G401 (cell line): ENCODE measurements at regions not wholly inside any gene's neighbourhood (a gene's known extent, or its start where the extent isn't known, plus 50 kb on each side); places are given as distances from the start of the nearest gene placed in this dataset.
A peak's percentile ranks its signal among the peaks of the same experiment; 100 is the strongest.
"Not testable (repeated sequence)": the region's sequence is repeated elsewhere in the genome, so short reads cannot be mapped to it uniquely, and the experiment has no call there.

Experiments used
- DNase-seq: peaks from one replicate; pipeline ENCODE4 v3.0.0-alpha.2; 2015; ENCODE audit warnings: low spot score
- in situ Hi-C: cut with HindIII; loops from 2 replicates; pipeline ENCODE4 v1.10.0; 2016; ENCODE audit warnings: low sequenced_read_pairs, mixed read lengths

DNA sequence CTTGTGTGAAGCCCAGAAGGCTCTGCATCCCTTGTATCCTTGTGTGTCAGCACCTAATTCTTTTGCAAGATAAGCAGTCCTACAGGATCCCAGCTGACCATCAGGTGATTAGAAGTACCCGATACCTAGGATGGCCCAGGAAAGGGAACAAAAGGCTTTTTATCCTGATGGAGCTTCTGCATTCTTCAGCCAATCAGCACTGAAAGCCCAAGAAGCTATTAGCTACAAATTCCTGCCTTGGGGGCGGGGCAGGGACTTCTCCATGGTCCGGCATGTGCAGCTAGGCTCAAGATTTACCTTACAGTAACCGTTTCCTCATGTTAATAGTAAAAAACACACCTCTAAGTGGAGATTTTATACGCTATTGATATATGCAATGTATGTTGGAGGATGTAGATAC is 264.6 kb upstream of the THUMPD2 start:
- no peak for DNase-seq
- in situ Hi-C loops: no loop called here

DNA sequence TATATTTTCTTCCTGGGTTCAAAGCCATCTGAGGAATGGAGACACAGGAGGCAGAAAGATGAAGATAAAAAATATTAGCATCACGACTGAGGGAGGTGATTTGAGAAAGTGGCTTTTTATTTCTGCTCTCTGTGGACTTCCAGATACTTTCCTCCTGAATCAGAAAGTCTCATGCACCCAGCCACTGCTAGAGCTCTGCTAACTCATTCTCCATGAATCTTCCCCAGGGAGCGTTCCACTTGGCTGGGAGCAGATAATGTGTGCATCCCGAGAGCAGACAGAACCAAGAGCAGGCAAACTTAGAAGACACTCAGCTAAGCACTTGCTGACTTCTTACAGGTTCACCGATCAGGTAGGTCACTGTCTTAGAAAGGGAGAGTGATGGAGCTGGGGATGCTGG is 264.1 kb upstream of the THUMPD2 start:
- in situ Hi-C loops: no loop called here
- DNase-seq: no peak

DNA sequence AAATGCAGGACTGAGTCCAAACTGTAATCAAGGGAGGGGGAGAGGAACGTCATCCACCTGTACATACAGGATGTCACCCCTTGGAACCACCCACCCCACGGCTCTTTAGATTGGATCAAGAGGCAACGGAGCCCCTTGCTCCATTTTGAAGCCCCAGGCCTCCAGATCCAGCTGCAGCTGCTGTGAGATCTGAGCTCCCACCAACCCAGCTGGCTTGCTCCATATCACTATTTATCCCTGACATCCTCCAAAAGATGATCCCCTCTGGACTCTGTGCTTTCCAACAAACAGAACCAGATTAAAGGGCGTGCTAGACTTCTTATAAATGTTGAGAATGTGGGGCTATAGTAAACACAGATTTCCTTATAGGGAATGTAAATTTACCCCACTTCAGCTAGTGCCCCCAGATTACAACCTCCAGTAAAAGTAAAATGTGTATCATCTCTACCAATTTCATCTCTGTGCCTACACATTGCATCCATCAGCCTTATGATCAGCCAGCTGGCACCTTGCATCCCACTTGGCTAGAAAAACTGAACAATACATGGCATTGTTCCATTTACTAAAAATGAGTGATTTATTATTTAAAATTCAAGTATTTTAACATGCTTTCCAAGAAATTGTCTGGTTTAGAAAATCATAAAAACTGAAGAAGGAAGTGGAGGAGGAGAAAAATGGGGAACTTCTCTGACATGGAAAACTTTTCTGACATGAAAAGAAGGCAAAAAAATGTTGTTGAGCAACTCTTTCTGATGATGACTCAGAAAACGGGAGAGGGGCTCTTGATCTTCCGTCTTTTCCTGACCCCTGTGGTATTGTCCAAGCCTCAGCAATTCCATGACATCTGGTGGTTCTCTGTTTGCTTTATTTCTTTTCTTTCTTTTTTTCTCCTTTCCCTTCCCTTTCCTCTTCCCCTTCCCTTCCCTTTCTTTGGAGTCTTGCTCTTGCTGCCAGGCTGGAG is 262.6 kb upstream of the THUMPD2 start:
- no peak for DNase-seq
- in situ Hi-C loops: no loop called here

DNA sequence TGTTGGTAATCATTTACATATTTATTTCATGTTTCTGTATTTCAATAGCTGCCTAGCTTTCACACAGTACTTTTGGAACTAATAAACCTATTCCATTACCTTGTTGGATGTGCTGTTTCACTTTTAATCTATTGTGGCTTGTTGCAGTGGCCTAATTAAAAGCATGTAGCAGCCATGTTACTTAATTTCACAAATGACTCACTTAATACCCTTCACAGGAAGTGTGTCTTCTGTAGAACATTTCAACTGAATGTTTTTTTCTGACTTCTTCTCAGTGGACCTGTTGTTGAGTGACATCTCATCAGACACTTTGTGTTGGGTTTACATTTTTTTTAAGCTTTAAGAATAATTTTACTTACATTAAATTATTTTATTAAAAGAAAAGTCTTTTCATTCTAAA is 260.5 kb upstream of the THUMPD2 start:
- in situ Hi-C loops: no loop called here
- no peak for DNase-seq

DNA sequence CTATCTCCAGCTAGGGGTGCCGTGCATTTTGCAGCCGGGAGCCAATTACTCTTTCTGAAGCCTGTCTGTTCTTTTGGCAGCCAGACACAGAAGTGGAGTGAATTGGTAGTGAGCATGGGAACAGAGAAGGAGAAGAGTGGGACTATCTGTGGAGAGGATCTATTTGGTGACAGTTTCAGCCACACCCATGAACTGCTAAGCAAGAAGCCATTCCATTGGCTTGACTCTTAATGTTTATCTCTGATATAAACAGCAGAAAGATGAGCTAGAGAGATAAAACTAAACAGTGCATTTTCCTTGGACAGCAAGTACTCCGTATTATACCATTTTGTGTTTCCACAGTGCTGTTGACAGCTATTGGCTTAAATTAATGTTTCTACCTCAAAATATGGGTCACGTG is 259.6 kb upstream of the THUMPD2 start:
- in situ Hi-C loops: no loop called here
- no peak for DNase-seq

DNA sequence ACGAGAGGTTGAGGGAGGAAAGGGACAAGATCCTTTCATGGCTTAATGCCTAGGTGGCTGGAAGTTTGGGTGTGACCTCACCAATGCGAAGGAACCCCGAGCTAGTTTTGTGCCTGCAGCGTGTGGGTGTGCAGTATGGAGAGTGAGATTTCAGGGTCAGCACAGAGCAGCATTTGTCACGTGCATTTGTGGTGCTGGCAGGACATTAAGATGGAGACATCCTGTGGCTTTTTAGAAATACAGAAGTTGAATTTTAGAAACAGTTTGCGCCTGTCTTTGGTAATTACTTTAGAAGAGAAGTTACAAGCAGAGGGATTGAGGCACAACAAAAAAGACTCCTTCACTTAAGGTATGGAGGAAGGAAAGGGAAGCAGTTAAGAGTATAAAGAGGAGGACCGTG is 258.2 kb upstream of the THUMPD2 start:
- DNase-seq: no peak
- in situ Hi-C loops: no loop called here

DNA sequence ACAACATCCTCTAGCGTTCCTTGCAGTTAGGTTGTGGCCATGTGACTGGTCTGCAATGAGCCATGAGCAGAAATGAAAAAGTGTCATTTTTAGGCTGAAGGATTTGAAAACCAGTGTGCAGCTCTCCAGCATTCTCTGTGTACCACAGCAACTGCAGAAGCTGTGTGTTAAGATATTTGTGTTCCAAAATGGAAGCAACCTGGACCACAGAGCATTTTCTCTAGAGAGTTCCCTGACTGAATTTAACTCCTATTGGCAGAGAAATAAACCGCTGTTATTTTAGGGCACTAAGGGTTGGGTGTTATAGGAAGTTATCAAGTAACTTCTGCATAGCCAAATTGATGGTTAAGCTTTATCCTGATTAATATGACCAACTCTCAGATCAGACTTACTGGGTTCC is 257.2 kb upstream of the THUMPD2 start:
- in situ Hi-C loops: no loop called here
- no peak for DNase-seq

DNA sequence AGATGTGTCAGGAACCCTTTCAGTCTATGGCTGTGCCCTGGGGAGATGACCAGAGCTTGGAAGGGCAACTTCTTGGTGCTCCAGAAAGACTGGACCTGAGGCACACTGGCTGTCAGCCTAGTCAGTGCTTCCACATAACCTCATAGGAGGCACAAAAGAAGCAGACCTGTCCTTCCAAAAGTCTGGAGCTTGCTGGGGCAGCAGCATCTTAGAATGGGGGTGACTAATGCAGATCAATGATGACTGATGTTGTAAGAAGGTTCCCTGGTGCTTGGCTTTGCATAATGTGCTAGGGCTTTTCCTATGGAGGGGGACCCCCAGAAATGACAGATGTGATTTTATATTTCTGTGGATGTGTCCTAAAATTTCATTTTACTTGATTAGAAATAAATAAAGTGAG is 255.7 kb upstream of the THUMPD2 start:
- in situ Hi-C loops: no loop called here
- no peak for DNase-seq

DNA sequence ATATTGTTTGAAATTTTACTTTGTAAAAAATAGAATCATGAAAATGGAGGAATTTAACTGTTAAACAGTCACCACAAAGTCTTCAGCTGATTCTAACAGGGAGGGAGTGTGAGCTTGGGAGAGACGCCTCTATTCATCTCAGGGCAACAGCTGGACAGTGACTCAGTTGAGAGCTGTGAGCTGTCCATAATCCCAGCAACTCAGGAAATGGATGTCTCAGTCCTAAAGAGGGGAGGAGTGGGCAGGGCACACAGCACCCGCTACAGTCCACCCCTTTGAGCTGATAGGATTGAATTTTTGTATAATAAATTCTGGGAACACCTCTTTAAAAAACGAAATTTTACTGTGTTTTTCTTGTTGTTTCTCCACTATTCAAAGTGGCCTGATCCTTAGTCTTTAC is 255.1 kb upstream of the THUMPD2 start:
- DNase-seq: no peak

DNA sequence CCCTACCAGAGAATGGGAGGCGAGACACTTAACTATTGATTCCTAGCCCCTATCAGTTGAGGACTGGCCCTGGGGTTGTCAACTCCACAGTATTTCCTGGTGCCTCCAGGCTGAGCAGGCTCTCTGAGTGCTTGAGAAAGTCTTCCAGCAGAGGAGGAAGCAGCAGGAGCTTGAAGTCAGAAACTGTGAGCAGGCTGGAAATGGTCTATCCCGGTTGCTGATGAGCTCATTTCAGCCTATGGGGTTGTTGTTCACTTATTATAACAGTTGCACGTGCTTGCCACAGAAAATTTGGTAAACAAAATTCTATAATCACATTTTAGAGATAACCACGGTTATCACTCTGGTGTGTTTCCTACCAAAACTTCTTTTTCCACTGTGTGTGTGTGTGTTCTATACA is 254.7 kb upstream of the THUMPD2 start:
- DNase-seq: no peak
- in situ Hi-C loops: no loop called here

More for the DNA sequence above, 255.1 kb upstream of the THUMPD2 start:
- in situ Hi-C loops: no loop called here

DNA sequence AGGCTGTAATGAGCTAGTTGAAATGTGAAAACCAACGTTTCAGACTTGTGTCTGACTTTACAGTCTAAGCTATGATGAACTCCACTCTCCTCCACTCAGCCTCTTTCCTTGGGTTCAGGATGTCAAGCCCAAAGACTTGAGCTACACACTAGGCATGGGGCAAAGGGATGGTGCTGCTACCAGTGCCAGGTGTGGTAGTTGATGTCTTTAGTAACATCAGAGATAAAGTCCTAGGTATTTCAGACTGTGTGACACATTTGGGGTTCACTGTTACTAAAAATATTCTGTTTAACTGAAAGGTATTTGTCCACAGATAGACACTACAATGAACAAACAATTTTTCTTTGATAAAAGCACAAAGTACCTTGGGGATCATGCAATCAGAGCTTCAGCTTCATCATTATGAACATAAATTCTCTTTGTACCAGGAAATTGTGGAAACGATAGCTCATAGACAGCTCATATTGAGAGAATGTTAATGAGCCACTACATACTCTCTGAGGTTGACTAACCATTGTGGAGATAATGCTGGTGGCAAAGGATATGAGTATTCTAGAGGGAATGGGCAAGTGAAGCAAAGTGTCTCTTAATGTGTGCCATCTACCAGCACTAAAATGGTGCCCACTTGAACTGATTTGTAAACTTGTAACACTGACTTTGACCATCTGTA is 253.7 kb upstream of the THUMPD2 start:
- in situ Hi-C loops: no loop called here
- DNase-seq: no peak

DNA sequence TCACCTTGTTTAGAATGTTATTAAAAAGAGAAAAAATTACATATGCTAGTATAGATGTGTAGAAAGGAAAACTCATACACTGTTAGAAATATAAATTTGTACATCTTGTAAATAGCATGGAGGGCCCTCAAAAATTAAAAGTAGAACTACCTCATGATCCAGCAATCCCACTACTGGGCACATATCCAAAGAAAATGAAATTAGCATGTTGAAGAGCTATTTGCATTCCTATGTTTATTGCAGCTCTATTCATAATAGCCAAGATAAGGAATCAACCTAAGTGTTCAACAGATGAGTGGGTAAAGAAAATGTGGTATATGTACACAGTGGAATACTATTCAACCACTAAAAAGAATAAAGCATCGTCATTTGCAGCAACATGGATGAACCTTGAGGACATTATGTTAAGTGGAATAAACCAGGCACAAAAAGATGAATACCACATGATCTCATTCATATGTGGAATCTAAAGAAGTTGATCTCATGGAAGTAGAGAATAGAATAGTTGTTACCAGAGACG is 251.5 kb upstream of the THUMPD2 start:
- in situ Hi-C loops: no loop called here
- no peak for DNase-seq

DNA sequence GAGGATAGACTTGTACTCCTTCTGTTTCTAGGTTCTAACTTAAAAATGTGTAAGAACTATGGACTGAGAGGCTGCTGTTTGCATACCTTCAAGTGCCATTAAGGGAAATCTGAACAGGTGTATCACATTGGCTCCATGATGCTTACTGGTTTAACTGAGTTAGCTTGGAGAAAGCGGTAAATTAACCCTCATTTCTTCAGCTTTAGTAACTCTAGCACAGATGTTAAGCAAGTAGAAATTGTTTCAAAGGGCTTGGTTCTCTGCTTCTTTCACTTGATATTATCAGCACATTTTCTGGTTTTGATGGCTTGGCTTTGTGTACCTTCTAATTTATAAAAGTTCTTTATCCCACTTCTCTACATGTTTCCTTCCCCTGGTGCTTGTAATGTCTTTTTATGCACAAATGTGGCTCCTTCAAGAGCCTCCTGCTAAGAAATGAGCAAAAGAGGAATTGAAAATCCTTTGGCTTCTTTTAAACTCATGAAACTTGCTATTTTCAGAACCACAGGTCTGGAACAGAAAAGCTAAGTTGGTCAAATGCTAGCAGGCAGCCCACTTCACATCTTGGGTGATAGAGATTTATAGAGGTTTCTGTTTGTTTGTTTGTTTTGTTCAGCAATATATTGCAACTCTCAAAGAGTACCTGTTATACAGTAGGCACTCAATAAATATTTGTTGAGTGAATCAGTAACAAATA is 249.9 kb upstream of the THUMPD2 start:
- no peak for DNase-seq
- in situ Hi-C loops: no loop called here

DNA sequence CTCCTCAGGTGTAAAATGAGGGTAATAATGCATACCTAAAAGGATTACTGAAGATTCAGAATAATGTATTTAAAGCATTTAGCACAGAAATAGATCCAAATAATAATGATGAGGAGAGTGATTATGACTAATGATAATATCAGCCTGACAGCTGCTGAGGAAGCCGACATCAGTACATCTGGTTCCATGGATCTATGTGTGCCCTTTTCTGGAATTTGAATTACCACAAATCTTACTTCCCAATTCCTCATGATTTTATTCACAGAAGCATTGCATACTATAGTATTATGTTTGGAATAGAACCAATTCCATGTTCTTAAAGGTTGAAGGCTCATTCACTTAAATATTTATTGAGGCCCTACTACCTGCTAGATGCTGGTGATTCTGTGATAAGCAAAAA is 248.9 kb upstream of the THUMPD2 start:
- DNase-seq: no peak
- in situ Hi-C loops: no loop called here

DNA sequence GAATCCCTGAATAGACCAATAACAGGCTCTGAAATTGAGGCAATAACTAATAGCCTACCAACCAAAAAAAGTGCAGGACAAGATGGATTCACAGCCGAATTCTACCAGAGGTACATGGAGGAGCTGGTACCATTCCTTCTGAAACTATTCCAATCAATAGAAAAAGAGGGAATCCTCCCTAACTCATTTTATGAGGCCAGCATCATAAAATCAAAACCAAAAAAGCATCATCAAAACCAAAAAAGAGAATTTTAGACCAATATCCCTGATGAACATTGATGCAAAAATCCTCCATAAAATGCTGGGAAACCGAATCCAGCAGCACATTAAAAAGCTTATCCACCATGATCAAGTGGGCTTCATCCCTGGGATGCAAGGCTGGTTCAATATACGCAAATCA is 246.2 kb upstream of the THUMPD2 start:
- DNase-seq: peak; percentile 7
- in situ Hi-C loops: not testable (repeated sequence)

DNA sequence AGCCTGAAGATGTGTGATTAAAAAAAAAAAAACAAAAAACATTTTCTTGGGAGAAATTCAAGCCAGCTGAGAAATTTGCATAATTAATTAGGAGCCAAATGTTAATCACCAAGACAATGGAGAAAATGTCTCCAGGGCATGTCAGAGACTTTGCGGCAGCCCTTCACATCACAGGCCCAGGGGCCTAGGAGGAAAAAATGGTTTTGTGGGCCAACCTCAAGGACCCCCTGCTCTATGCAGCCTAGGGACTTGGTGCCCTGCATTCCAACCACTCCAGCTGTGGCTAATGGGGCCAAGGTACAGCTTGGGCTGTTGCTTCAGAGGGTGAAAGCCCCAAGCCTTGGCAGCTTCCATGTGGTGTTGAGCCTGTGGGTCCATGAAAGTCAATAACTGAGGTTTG is 241.9 kb upstream of the THUMPD2 start:
- in situ Hi-C loops: no loop called here
- no peak for DNase-seq

DNA sequence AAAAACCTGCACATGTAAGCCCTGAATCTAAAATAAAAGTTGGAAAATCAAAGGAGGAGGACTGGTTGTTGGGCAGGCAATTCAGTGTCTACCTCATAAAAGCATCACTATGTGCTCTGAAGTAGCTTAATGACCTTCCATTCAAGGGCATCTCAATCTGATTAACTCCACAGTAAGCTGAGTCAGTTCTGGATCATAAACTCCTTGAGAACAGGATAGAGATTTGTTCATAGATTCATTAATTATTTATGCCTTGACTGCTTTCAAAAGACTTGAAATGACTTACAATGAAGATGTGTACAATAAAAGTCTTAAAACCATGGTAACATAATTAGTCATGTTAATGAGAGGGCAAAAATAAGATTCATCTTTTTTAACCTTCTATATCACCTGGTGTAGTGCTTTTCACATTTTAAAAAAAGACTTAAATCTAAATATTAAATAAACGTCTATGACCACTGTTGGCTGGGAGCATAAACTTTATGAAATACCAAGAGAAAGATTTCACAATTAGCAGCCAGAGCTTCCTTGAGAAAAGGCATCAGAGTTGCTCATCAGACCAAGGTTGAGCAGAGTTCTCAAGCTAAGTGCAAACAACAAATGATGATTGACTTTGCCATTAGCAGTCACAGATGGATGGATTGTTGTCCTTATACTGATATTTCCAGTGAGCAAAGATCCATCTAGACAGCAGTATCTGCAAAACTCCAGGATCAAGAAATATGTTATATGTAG is 237.3 kb upstream of the THUMPD2 start:
- DNase-seq: no peak
- in situ Hi-C loops: no loop called here

DNA sequence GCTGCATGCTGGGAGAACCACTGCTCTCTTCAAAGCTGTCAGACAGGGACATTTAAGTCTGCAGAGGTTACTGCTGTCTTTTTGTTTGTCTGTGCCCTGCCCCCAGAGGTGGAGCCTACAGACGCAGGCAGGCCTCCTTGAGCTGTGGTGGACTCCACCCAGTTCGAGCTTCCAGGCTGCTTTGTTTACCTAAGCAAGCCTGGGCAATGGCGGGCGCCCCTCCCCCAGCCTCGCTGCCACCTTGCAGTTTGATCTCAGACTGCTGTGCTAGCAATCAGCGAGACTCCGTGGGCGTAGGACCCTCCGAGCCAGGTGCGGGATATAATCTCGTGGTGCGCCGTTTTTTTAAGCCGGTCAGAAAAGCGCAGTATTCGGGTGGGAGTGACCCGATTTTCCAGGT is 234.9 kb upstream of the THUMPD2 start:
- in situ Hi-C loops: not testable (repeated sequence)

DNA sequence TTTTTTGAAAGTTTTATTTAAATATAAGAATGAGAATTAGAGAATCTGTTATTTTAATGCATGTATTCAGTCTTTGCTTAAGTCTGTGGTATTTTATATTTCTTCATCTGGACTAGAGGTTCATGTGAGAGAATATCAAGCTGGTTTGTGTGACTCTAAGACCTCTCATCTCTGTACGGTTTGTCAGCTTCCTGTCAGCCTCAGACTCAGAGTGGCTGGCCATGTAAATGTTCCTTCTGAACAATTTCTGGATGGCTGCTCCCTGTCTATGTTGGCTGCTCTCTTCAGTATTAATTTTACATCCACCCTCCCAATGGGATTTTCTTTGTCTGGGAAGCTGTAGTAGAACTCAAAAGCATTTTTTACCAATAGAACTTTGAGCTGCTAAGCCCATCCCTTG is 225.3 kb upstream of the THUMPD2 start:
- in situ Hi-C loops: no loop called here
- DNase-seq: no peak

More for the DNA sequence above, 234.9 kb upstream of the THUMPD2 start:
- not testable (repeated sequence) for DNase-seq
